ENCODE measurements at regions not wholly inside any gene's neighbourhood (a gene's known extent, or its start where the extent isn't known, plus 50 kb on each side); places are given as distances from the start of the nearest gene placed in this dataset.

DNA sequence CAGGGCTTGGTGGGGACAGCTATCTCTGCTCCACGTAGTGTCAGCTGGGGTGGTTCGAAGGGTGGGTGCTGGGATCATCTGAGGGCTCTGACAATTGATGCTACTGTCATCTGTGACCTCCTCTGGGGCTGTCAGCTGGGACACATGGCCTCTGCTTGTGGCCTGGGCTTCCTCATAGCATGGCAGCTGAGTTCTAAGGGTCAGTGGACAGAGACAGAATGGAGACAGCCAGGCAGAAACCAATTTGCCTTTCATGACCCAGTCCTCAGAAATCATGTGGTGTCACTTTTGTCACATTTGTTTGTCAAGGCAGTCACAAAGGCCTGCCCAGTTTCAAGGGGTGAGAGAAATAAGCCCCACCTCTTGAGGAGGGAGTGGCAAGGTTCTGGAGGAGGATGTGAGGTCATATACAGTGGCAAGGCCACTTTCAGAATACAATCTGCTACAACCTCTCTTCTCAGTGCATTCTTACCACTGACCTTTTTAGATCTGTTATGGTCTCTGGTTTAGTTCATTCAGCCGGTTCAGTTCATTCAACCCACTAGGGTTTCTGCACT lies 103.6 kb upstream of the BCOR start:
- in situ Hi-C loops (cut with HindIII; ENCODE audit: low sequenced_read_pairs): loop anchor here (5.0 kb wide), 1 partner anchor 96 kb away; no protein-coding TSS in a partner anchor

DNA sequence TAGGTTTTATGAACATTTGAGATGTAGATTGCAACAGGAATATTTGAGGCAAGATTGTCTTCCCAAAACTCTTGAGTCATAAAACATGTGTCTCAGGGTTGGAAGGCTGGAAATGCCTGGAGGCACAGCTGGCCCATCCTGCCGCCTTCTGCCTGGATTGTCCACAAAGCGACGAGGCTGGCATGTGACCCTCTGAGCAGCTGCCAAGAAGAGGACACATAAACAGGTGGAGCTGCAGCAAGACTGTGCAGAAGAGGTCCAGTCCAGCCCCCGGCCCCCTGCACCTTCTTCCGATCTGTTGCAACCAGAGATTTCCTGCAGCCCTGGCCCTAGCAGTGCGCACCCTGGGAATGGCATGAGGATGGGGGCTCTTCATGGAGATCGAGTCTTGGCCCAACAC lies 101.9 kb upstream of the BCOR start:
- in situ Hi-C loops (cut with HindIII; ENCODE audit: low sequenced_read_pairs): loop anchor here (5.0 to 10.0 kb wide), 2 partner anchors 55 to 98 kb away; no protein-coding TSS in a partner anchor

DNA sequence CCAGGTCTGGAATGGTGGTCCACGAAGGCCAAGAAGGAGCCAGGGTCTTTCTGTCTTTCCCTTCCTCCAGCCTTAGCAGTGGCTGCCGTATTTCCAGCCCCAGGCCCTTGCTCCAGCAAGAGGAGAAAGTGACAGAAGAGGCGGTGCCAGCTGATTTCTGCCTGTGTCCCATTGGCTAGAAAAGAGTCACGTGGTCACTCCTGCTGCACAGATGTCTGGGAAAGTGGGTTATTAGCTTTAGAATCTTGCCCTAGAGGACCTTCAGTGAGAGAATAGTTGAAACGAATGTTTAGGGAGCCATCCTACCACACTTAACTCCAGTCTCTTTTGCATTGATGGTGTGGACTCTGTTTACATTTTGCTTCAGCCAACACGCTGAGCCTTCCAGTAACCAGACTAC lies 99.3 kb upstream of the BCOR start:
- in situ Hi-C loops (cut with HindIII; ENCODE audit: low sequenced_read_pairs): loop anchor here (10.0 kb wide), 1 partner anchor 58 kb away; no protein-coding TSS in a partner anchor

DNA sequence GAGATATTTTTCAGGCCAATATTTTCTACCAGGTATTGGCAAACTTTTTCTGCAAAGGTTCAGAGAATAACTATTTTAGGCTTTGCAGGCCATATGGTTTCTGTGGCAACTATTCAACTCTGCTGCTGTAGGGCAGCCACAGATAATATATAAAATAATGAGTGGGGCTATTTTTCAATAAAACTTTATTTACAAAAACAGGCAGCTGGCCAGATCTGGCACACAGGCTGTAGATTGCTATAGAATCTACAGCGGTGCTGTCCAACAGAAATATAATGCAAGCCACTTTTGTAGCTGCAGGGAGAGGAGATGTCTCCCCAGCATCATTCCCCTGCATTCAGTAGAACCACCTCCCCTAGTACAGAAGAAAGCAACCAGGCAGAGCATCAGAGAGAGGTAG lies 97.6 kb upstream of the BCOR start:
- in situ Hi-C loops (cut with HindIII; ENCODE audit: low sequenced_read_pairs): loop anchor here (10.0 kb wide), 1 partner anchor 59 kb away; no protein-coding TSS in a partner anchor

DNA sequence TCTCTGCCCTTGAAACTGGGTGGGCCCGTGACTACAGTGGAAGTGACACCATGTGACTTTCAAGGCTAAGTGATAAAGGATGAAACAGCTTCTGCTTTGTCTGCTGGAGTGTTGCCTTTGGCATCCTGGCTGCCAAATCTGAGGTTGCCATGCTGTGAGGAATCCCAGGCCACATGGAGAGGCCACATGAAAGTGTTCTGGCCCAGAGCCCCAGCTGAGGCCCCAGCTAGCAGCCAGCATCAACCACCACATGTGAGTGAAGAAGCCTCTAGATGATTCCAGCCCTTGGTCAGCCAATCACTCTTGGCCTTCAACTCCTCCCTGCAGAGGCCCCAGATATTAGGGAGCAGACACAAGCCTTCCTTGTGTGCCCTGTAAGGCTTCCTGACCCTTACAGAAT lies 94.4 kb upstream of the BCOR start:
- in situ Hi-C loops (cut with HindIII; ENCODE audit: low sequenced_read_pairs): loop anchor here (10.0 kb wide), 1 partner anchor 63 kb away; no protein-coding TSS in a partner anchor

DNA sequence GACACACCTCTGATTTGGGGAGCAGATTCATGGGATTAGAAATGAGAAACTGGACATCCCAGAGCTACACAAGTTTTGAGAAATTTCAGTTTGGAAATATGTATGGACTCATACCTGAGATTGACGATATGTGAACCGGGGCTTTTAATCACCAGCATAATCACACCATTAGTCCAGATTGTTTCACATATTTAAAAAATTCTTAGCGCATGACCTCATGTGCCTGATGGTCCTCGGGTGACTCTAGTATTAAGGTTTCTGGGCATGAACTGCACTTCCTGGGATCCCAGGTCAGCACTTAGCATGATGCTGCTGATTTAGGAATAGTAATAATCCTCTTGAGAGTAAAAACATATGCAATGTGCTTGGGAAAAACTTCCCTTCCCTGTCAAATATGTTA lies 91.9 kb upstream of the BCOR start:
- in situ Hi-C loops (cut with HindIII; ENCODE audit: low sequenced_read_pairs): loop anchor here (10.0 kb wide), 1 partner anchor 65 kb away; no protein-coding TSS in a partner anchor

DNA sequence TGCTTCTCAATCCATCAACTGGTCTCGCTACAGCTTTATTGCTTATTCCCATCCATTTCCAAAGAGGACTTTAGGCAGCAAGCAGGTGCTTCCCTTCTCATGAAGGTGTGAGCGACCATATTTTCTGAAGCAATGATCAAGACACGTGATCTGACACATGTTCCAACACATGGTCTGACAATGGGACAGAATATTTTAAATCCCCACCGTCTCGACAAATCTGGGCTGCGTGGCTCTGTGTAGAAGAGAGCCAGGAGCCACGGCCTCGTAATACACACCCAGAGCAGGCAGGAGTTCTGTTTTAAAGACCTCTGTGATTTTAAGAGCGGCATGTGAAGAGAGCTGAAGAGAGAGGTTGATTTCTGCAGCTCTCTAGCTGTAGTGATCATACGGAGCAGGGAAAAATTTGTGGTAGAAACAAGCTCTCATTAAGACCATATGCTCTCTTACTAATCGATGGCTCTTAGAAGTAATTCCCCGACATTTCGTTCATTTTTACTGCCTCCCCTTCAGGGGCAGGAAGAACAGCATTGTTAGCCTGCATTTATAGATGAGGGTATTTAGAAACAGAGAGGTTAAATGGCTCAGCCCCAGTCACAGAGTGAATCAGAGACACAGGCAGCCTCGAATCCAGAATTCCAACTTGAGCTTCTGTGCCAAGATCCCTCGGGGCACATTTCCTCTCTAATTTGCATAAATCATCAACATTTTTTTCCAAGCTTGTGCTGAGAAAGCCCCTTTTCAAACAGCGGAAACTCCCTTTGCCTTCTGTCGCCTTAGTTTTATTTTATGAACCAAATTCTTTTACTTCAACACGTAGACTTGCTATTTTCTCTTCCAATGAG lies 91.0 kb upstream of the BCOR start:
- in situ Hi-C loops (cut with HindIII; ENCODE audit: low sequenced_read_pairs): no loop called here

DNA sequence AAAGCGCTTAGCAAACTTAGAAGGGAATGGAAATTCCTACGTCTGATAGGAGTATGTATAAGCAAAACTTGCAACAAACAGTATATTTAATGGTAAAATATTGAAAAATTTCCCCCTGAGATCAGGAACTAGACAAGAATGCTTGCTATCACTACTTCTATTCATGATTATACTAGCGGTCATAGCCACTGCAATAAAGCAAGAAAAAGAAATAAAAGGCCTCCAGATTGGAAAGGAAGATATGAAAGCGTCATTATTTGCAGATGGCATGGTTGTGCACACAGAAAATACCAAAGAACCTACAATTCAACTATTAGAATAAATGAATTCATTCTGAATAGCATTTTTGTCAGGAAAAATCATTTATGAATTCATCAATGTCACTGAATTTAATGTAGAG lies 87.2 kb upstream of the BCOR start:
- in situ Hi-C loops (cut with HindIII; ENCODE audit: low sequenced_read_pairs): no loop called here

DNA sequence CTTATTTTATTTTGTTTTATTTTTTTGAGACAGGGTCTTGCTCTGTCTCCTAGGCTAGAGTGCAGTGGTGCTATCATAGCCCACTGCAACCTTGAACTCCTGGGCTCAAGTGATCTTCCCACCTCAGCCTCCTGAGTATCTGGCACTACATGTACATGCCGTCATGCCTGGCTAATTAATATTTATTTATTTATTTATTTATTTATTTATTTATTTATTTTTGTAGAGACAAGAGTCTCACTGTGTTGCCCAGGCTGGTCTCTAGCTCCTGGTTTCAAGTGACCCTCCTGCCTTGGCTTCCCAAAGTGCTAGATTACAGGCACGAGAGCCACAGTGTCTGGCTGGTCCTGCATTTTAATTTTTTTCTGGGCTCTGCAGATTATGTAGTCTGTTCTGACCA lies 84.9 kb upstream of the BCOR start:
- in situ Hi-C loops (cut with HindIII; ENCODE audit: low sequenced_read_pairs): no loop called here

DNA sequence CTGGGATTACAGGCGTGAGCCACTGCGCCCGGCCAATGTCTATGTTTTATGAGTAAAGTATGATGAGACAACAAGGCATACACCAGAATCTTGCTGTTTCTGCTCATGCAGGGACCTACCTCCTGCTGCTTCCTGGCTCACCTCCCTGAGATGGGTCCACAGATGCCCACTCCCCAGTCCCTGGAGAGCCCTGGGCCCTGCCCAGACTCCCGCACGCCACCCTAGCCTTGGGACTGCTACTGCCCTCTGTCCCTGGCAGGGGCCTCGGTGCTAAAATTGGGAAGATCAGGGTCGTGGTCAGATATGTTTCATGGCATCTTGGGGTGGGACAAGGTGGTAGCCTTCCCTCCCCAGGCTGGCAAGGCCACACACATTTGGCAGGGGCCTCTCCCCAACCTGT lies 84.3 kb upstream of the BCOR start:
- in situ Hi-C loops (cut with HindIII; ENCODE audit: low sequenced_read_pairs): no loop called here

DNA sequence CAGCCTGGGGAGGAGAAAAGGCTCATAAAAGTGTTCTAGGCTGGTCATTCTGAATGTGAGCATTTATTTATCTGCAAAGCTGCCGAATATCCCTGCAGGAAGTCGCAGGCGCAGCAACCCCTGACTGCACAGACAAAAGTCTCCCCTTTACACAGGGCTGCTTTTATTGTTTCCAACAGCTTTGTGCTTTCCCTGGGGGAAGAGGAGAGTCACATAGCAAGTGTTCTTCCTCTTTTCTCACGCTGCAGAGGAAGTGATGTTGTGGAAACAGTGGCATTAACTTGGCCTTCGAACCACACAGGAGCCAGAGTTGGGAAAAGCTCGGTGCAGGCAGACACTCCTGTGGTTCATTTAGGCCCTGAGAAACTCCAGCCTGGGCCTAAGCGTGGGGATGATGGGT lies 81.5 kb upstream of the BCOR start:
- in situ Hi-C loops (cut with HindIII; ENCODE audit: low sequenced_read_pairs): no loop called here

DNA sequence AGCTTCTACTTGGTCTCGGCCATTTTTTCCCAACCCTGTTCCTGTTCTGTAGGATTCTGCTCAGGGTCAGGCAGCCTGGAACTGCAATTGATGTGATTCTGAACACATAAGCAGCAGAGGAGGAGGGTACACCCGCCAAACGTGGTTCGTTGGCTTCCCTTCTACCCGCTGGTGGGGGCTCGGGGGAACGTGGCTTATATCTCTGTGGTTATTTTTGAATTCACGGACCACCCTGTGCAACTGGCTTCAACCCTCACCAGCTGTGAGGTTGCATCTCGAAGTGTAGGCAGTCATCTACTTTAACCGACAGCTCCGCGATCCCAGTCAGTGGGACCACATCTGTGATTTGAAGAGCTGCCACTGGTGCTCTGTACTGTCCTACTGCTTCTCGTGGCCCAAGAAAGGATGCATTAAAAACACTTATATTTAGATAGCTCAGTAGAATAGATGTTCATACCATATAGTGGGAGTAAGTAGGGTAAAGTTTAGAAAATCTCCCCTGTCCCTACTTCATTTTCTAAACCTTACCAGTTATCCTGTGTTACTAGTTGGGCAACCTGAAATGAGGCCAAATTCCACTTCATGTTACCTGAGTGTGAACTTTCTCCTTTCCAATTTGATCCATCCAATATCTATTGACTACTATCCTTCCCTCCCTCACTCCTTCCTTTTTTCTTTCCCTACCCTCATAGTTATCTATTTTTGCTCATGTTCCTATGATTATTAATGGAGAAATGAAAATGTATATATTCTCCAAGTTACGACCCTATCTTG lies 80.4 kb upstream of the BCOR start:
- in situ Hi-C loops (cut with HindIII; ENCODE audit: low sequenced_read_pairs): no loop called here

DNA sequence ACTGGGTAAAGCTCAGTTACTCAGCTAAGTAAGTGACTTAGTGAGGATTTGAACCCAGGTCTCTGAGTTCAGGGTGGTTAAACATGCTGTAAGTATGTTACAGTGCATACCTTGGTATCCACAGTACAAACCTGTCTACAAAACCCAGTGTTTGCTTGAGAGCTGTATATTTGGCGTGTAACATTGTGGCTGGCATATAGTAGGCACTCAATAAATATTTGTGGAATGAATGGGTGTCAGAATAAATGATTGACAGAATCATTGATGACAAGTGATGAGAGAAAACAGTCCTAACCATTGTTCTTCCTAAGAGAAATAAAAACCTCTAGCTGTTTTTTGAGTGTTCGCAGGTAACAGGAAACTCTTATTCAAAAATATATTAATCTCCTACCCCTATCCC lies 79.7 kb upstream of the BCOR start:
- in situ Hi-C loops (cut with HindIII; ENCODE audit: low sequenced_read_pairs): no loop called here

DNA sequence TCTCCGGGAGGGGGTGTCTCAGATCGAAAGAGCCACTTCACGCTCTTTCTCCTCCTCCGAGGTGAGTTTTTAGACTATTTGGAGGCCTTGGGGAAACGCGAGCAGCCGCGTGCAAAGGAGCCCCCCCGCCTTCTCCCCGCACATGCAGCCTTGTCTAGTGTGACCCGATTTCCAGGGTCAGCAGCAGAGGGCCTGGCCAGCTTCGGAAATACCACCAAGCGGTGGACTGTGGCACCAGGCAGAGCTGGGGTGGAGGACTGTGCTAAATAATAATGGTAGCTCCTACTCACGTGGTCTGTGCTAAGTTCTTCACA lies 79.3 kb upstream of the BCOR start:
- in situ Hi-C loops (cut with HindIII; ENCODE audit: low sequenced_read_pairs): no loop called here

DNA sequence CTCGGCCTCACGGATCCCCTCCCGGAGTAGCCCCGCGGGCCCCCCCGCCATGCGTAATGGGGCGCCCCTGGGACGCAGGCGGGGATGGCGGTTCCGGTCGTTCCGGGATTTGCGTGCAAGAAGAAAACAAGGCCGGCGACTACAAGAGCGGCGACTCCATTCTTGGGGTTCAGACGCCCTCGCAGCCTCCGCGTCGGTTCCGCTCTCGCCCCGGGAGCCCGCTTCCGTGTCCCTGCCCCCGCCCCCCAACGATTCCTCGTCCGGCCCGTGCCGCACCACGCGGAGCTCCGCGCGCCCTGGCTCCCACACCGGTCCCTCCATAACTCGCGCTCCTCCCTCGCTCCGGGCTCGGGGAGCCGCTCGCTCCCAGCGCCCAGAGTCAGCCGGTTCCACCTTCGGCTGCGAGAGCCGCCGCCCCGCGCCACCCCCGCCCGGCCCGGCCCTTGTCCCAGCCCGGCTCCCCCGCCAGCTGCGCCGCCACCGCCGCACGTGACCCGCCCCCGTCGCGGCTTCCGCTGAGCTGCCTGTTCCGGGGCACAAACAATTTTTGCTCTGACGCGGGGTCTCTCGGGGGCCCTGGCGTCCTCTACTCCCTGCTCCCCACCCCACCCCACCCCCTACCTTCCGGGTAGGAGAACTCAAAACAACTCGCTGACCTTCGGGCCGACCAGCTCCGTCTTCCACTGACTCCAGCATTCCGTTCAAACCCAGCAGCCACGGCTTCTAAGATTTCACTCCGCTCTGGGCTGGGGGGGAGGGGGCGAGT lies 78.8 kb upstream of the BCOR start:
- in situ Hi-C loops (cut with HindIII; ENCODE audit: low sequenced_read_pairs): no loop called here

DNA sequence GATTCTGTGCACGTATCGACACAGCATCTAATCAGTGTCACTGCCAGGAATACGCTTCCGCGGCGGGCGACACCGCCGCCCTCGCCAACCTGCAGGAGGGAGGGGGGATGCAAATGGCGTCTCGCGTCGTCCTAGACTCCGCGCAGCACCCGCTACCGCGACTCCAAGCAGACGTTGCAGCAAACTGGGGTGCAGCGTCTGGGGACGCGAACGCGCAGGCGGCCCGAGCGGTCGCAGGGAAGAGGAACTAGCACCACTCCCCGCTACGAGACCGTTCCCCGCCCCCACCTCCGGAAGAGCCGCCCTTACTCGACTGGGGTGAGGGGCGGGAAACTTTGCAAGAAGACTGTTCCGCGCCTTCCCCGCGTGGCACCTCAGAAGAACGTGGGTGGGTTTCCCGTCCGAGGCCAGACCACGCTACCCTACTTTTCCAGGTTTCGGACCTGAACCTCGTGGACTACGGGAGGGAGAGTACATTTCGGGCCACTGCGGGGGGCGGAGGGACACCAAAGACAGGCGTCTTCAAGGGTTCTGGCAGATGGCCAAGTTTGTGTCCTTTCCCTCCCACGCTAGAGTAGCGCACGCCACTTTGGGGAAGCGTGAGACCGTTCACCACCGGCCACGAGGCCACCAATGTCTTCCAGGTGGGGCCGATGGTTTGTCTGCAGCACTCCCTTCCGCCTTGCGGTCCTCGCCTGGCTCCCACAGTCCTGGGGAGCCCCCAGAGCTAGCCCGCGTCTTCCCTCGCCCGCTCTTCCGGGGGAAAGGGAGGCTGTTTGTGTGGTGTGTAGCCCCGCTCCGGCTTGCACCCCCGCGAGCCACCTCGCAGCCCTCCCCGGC lies 78.0 kb upstream of the BCOR start:
- in situ Hi-C loops (cut with HindIII; ENCODE audit: low sequenced_read_pairs): no loop called here

DNA sequence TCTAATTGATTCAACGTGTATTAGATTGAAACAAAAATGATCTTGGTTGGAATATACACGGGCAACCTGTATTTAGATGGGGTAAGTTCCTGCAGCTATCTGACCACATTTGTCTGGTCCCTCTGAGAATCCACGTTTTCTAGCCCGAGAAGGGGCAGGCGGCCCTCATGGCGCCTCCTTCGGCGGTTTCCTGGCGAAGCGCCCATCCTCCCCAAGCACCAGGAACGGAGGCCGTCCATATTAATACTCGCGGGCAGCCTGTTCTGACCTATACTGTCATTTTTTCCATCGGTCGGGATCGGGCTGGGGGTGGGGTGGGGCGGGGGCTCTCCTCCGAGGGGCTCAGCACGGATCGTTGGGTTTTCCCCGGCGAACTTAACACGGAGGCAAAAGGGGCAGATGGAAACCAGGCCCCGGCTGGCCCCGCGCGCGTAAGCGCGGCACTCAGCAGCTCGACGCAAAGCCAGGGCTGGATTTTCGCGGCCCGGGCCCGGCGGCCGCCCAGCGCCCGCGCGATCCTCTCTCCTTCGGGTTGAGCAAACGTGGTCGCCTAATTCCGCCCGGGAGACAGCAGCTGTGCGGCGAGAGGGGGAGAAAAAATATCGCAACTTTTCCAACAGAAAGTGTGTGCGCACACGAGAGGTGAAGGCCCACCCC lies 77.2 kb upstream of the BCOR start:
- in situ Hi-C loops (cut with HindIII; ENCODE audit: low sequenced_read_pairs): no loop called here

DNA sequence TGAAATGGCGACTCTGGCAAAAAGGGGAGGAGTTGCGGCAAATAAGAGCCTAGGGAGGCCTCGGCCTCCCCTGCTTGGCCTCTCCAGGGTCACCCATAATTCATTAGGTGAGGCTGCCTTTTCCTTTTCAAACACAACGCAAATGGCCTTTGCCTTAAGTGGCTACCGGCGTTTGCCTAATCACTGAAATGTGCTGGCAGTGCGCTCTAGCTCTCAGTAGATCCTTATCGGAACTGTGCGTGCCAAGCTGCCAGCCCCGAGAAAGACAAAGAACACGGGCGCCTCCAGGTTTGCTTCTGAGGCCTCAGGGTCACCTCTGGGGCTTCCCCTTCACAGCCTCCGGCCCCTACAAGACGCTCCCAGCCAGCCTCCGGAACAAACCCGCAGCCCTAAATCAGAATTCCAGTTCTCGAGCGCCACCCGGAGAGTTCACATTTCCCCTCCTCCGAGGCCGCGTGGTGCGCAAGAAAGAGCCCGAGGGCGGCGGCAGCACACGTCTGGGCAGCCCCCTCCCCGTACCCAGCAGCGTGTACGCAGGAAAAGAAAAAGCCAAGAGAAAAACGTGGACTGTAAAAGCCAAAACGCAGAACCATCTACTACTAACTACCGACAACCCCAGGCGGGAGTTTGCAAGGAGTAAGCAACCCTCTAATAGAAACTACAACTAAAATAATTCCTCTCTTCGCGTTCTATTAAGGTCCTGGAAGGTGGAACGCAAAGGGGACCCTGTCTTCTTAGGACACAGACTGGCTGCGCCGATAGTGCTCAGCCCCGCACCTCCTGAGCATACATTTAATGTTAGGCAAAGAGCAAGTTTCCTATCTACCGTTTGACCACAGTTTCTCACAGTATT lies 76.5 kb upstream of the BCOR start:
- in situ Hi-C loops (cut with HindIII; ENCODE audit: low sequenced_read_pairs): no loop called here
